ENCODE measurements at regions not wholly inside any gene's neighbourhood (a gene's known extent, or its start where the extent isn't known, plus 50 kb on each side); places are given as distances from the start of the nearest gene placed in this dataset.

DNA sequence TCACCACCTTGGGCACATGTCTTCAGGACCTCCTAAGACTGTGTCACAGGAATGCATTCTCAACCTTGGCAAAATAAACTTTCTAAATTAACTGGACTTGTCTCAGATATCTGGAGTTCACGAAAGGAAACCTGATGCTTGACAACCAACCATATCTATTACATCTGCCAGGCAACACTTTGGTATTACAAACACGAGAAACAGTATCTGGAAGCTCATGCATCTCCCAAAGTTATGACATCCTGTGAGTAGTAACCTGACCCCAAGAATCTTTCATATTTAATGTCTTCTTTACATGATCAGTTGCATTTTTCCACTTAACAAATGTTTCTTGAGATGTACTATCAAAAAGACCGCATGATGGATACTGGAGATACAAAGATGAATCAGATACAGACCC, 465.3 kb upstream of the AGTR1 start:
- TF ChIP-seq TAF1 (IDR thresholded peaks at IDR 0.05; ENCODE audit: borderline replicate concordance, low read depth, low read length): no peak
- no peak for TF ChIP-seq POLR2A (IDR thresholded peaks at IDR 0.05; ENCODE audit: low read depth, low read length)
- no peak for TF ChIP-seq POLR2AphosphoS5 (IDR thresholded peaks at IDR 0.05; ENCODE audit: low read depth, low read length)
